H1 (cell line): ENCODE measurements at regions not wholly inside any gene's neighbourhood (a gene's known extent, or its start where the extent isn't known, plus 50 kb on each side); places are given as distances from the start of the nearest gene placed in this dataset.

Source experiments
- BRCA1 ChIP-seq: IDR thresholded peaks from 2 replicates; pipeline ENCODE4 v1.6.1; 2012; ENCODE audit warnings: low read depth, low read length, improper control_type of control experiment
- POLR2AphosphoS5 ChIP-seq: IDR thresholded peaks from 2 replicates; pipeline ENCODE4 v1.6.1; 2011; ENCODE audit warnings: low read depth, low read length
- RAD21 ChIP-seq, 2 experiments: IDR thresholded peaks in 1 of 2; conservative IDR thresholded peaks in 1 of 2; 2 replicates each; pipeline ENCODE4 v1.6.1; 2011; ENCODE audit warnings: low read depth in 2 of 2, low read length in 2 of 2, improper control_type of control experiment in 1 of 2, inconsistent platforms in 1 of 2, mild to moderate bottlenecking in 1 of 2, moderate library complexity in 1 of 2

- TF ChIP-seq BRCA1, result no peak
- TF ChIP-seq RAD21 (IDR thresholded peaks at IDR 0.05 in 1 of 2, conservative IDR thresholded peaks at IDR 0.05 in 1 of 2; ENCODE audit: low read depth in 2 of 2, low read length in 2 of 2), result peak; percentile 96 to 98
- TF ChIP-seq POLR2AphosphoS5, result no peak
Observed at GRCh38 chr22:49046546-49047361, 780.9 kb downstream of the BRD1 start (continued).
